Stimulated activated memory B cell treated with anti-CD40 and anti-IgM and Interleukin-4, amounts not matched to agents 10 μg/mL and 1 μg/mL and 100 μg/mL, for 72 hours (primary cell): ENCODE measurements at regions not wholly inside any gene's neighbourhood (a gene's known extent, or its start where the extent isn't known, plus 50 kb on each side); places are given as distances from the start of the nearest gene placed in this dataset.
"Not testable (repeated sequence)": the region's sequence is repeated elsewhere in the genome, so short reads cannot be mapped to it uniquely, and the experiment has no call there.

ENCODE experiments used
- ATAC-seq: fragments of 150-1000 bp; cut with Tn5 transposase; 2 replicates; pipeline ENCODE4 v1.10.0; 2021
- H3K27ac Mint-ChIP-seq: one replicate; pipeline ENCODE4 v1.8.0; 2022; ENCODE audit warnings: mild to moderate bottlenecking, mixed read lengths
- H3K27me3 Mint-ChIP-seq: one replicate; pipeline ENCODE4 v1.8.0; 2022; ENCODE audit warnings: mixed read lengths
- H3K36me3 Mint-ChIP-seq: one replicate; pipeline ENCODE4 v1.8.0; 2022; ENCODE audit warnings: mixed read lengths
- H3K4me1 Mint-ChIP-seq: one replicate; pipeline ENCODE4 v1.8.0; 2022; ENCODE audit warnings: mixed read lengths
- H3K4me3 Mint-ChIP-seq: one replicate; pipeline ENCODE4 v1.8.0; 2022; ENCODE audit warnings: mild to moderate bottlenecking, moderate library complexity, mixed read lengths
- H3K9me3 Mint-ChIP-seq: one replicate; pipeline ENCODE4 v1.8.0; 2022; ENCODE audit warnings: mixed read lengths

GRCh38 chr1:30363031-30363430 lies 360.4 kb downstream of the MATN1 start:
- Mint-ChIP-seq H3K4me3 (no peak overlapping the region), H3K4me1 (no peaks in the 10 kb centered on the region), H3K36me3 (no peaks in the 10 kb centered on the region), H3K27ac (no peak overlapping the region), H3K27me3 (peaks cover 34% of the 10 kb centered on the region), H3K9me3 (no peaks in the 10 kb centered on the region)
- ATAC-seq = no peak

DNA sequence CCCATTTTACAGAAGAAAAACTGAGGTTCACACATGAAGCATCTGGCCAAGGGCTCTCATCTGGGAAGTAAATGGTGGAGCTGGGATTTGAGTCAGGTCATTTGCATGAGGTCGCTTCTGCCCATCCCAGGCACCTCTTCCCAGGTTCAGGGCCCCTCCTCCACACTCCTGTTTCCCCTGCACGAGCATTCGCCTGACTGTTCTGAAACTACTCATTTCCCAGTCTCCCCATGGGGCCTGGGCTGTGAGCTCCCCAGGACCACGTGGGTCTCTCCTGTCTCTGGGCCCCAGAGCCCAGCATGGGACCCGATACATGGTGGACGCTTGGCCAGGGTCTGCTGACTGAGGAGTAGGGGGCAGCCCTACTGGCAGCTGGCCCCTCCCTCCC lies 360.8 kb downstream of the MATN1 start:
- Mint-ChIP-seq H3K4me3 (no peak overlapping the region), H3K27me3 (peaks cover 34% of the 10 kb centered on the region), H3K27ac (no peak overlapping the region), H3K9me3 (no peaks in the 10 kb centered on the region), H3K36me3 (no peaks in the 10 kb centered on the region), H3K4me1 (no peaks in the 10 kb centered on the region)
- no peak for ATAC-seq

DNA sequence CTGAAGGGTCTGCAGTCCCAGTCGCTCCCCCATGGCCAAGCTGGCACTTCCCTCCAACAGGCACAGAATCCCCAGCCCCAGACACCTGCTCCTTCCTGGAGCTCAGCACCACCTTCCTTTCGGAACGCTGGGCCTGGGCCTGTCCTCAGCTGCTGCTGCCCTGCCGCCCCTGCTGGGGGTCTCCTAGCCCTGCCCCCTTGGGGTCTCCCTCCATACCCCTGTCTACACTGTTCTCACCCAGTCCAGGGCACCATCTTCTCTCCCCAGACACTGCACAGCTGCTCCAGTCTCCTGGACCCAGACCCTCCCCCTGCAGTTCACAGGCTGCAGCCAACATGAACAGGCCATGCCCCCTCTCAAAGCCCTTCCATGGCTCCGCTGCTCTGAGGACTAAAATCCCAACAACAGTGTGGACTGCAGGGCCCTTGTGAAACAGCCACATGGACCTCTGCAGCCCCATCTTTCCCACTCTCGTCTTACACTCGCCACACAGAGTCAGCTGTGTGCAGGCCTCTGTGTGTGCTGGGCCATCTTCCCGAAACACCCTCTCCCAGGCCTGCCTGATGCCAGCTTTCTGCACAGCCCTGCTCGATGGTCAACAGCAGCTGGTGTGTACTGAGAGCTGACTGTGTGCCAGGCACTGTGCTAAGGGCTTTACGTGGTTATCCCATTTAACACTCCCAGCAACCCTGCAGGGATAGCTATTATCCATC lies 361.3 kb downstream of the MATN1 start:
- H3K36me3 Mint-ChIP-seq, H3K27ac Mint-ChIP-seq, H3K4me3 Mint-ChIP-seq, H3K4me1 Mint-ChIP-seq, H3K9me3 Mint-ChIP-seq: not testable (repeated sequence)
- peaks cover 36% of the 10 kb centered on the region for H3K27me3 Mint-ChIP-seq
- peak; percentile 4 for ATAC-seq

DNA sequence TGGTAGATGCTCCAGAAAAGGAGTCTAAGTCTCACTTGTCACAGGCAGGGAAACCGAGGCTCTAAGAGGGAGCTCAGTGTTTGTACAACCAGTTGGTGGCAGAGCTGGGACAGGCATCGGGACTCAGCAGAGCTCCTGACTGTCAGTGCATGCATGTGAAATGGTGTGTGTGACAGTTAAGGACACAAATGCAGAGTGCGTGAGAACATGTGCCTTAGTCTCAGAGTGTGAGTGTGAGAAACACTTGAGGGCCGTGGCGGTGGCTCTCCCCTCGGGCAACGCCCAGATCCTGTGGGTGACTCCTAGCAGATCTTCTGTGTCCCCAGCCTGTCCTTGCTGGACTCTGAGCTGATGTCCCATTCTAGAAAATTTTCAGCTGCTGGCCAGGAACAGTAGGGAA lies 362.6 kb downstream of the MATN1 start:
- H3K27me3 Mint-ChIP-seq = peaks cover 44% of the 10 kb centered on the region
- no peak for ATAC-seq
- H3K4me3 Mint-ChIP-seq = no peak overlapping the region
- H3K9me3 Mint-ChIP-seq = no peaks in the 10 kb centered on the region
- no peaks in the 10 kb centered on the region for H3K36me3 Mint-ChIP-seq
- no peak overlapping the region for H3K27ac Mint-ChIP-seq
- no peaks in the 10 kb centered on the region for H3K4me1 Mint-ChIP-seq

DNA sequence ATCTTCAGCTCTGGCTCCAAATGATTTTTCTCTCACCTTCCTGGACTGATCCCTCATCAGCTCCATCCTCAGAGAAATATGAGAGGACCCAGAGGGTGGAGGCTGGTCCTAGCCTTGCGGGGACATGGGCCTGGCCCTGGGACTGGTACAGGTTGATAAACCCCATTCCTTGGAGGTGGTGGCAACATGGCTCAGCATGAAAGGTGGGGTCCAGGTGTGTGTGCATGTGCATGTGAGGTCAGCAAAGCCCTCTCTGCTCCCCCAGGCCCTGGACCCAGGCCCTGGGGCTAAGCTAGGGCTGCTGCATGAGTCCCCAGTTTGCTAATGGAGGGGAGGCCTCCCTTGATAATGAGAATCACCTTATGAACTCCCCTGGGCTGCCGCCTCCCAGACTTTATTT lies 363.1 kb downstream of the MATN1 start:
- H3K27me3 Mint-ChIP-seq = peaks cover 49% of the 10 kb centered on the region
- no peak for ATAC-seq
- H3K36me3 Mint-ChIP-seq = no peaks in the 10 kb centered on the region
- H3K9me3 Mint-ChIP-seq = no peaks in the 10 kb centered on the region
- no peak overlapping the region for H3K27ac Mint-ChIP-seq
- no peaks in the 10 kb centered on the region for H3K4me1 Mint-ChIP-seq
- no peak overlapping the region for H3K4me3 Mint-ChIP-seq

GRCh38 chr1:30359539-30360220 lies 363.7 kb downstream of the MATN1 start:
- Mint-ChIP-seq H3K36me3 (no peaks in the 10 kb centered on the region), H3K4me3 (no peak overlapping the region), H3K27me3 (peaks cover 55% of the 10 kb centered on the region), H3K27ac (no peak overlapping the region), H3K9me3 (no peaks in the 10 kb centered on the region), H3K4me1 (no peaks in the 10 kb centered on the region)
- no peak for ATAC-seq

- Mint-ChIP-seq H3K4me1 (no peaks in the 10 kb centered on the region), H3K27me3 (peaks cover 58% of the 10 kb centered on the region), H3K36me3 (no peaks in the 10 kb centered on the region), H3K9me3 (no peaks in the 10 kb centered on the region), H3K4me3 (no peak overlapping the region), H3K27ac (no peak overlapping the region)
- ATAC-seq = no peak
These were observed 364.9 kb downstream of the MATN1 start for GRCh38 chr1:30358500-30358899.

DNA sequence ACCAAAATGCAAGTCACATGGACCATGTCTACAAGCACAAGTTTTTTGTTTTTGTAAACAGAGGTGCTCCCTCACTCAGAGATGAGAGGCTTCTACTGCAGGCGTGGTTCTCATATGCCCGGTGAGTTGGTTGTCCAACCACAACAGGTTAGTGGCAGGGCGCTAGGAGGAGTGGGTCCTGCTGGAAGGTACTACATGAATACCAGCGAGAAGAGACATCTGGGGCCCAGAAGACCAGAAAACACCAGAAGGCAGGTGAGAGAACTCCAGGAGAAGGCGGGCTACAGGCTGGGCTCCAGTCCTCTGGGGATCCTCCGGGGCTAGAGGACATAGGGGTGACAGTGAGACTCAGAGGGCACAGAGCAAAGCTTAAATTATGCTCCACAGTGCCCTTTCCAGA lies 366.5 kb downstream of the MATN1 start:
- Mint-ChIP-seq H3K4me3 (no peak overlapping the region), H3K9me3 (no peaks in the 10 kb centered on the region)

DNA sequence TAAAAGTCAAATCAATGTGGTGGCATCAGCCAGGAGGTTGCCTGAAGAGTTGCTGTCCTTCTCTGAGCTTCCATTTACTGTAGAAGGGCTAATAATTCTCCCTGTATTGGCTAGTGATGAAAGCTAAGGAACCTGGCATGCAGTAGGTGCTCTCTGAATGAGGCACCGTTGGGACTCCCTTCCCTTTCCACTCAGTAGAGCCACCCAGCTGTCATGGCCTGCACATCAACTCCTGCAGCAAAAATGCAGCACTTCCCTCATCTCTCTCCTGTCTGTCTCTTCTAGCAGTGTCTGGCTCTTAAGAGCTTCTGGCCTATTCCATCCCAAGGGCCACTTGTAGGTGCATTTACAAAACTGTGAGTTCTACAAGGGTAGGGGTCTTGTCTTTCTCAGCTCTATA lies 369.0 kb downstream of the MATN1 start:
- Mint-ChIP-seq H3K4me1 (no peaks in the 10 kb centered on the region), H3K4me3 (no peak overlapping the region), H3K36me3 (no peaks in the 10 kb centered on the region), H3K9me3 (peaks cover under 1% of the 10 kb centered on the region), H3K27ac (no peak overlapping the region), H3K27me3 (peaks cover 30% of the 10 kb centered on the region)
- no peak for ATAC-seq

More for the DNA sequence above, 366.5 kb downstream of the MATN1 start:
- Mint-ChIP-seq H3K36me3 (no peaks in the 10 kb centered on the region), H3K27ac (no peak overlapping the region), H3K27me3 (peaks cover 45% of the 10 kb centered on the region), H3K4me1 (no peaks in the 10 kb centered on the region)
- ATAC-seq = no peak

DNA sequence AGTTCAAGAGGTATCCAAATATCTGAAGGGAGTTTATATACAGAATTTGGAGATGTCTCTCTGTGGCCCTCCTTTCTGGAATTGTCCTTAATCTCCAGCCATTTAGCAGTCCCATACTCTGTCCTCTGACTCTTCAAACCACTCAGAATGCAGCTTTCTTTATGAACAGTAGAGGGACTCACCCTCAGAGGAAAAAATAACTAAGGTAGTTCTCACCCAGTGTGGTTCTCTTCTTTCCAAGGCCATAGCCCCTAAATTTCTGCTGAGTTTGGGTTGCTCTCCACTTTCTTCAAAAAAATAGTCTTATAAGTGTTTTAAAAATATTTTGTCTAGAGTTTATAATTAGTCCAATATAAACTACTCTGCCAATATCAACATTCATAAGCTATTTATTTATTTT lies 369.7 kb downstream of the MATN1 start:
- Mint-ChIP-seq H3K9me3 (peaks cover 8% of the 10 kb centered on the region), H3K36me3 (no peaks in the 10 kb centered on the region), H3K4me3 (no peak overlapping the region), H3K27me3 (peaks cover 24% of the 10 kb centered on the region), H3K27ac (no peak overlapping the region), H3K4me1 (no peaks in the 10 kb centered on the region)
- no peak for ATAC-seq

DNA sequence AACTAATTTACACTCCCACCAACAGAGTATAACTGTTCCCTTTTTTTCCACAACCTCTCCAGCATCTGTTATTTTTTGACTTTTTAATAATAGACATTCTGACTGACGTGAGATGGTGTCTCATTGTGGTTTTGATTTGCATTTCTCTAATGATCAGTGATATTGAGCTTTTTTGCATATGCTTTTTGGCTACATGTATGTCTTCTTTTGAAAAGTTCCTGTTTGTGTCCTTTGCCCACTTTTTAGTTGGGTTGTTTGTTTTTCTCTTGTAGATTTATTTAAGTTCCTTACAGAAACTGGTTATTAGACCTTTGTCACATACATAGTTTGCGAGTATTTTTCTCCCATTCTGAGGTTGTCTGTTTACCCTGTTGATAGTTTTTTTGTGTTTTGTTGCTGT lies 375.2 kb downstream of the MATN1 start:
- H3K27me3 Mint-ChIP-seq = no peaks in the 10 kb centered on the region
- H3K36me3 Mint-ChIP-seq = no peaks in the 10 kb centered on the region
- ATAC-seq = no peak
- H3K4me1 Mint-ChIP-seq = no peaks in the 10 kb centered on the region
- peaks cover 20% of the 10 kb centered on the region for H3K9me3 Mint-ChIP-seq
- no peak overlapping the region for H3K27ac Mint-ChIP-seq
- H3K4me3 Mint-ChIP-seq = no peak overlapping the region

GRCh38 chr1:30345491-30346130 lies 377.8 kb downstream of the MATN1 start:
- Mint-ChIP-seq H3K4me1 (no peaks in the 10 kb centered on the region), H3K36me3 (no peaks in the 10 kb centered on the region), H3K27me3 (no peaks in the 10 kb centered on the region), H3K27ac (no peak overlapping the region), H3K9me3 (peaks cover 20% of the 10 kb centered on the region), H3K4me3 (no peak overlapping the region)
- no peak for ATAC-seq

GRCh38 chr1:30343562-30343961 lies 379.8 kb downstream of the MATN1 start:
- Mint-ChIP-seq H3K27ac (no peak overlapping the region), H3K4me1 (no peaks in the 10 kb centered on the region), H3K4me3 (no peak overlapping the region), H3K9me3 (peaks cover 12% of the 10 kb centered on the region), H3K27me3 (no peaks in the 10 kb centered on the region), H3K36me3 (no peaks in the 10 kb centered on the region)
- ATAC-seq = no peak

- no peaks in the 10 kb centered on the region for H3K36me3 Mint-ChIP-seq
- H3K4me1 Mint-ChIP-seq = no peaks in the 10 kb centered on the region
- ATAC-seq = peak; percentile 34
- H3K27ac Mint-ChIP-seq = no peak overlapping the region
- H3K9me3 Mint-ChIP-seq = peaks cover 4% of the 10 kb centered on the region
- H3K4me3 Mint-ChIP-seq = no peak overlapping the region
- no peaks in the 10 kb centered on the region for H3K27me3 Mint-ChIP-seq
These were observed 380.7 kb downstream of the MATN1 start for GRCh38 chr1:30342535-30343141.

GRCh38 chr1:30340934-30341333 lies 382.5 kb downstream of the MATN1 start:
- ATAC-seq = no peak
- Mint-ChIP-seq H3K36me3 (no peaks in the 10 kb centered on the region), H3K4me1 (no peaks in the 10 kb centered on the region), H3K9me3 (peaks cover 3% of the 10 kb centered on the region), H3K4me3 (no peak overlapping the region), H3K27ac (no peak overlapping the region), H3K27me3 (no peaks in the 10 kb centered on the region)
